ENCODE measurements at regions not wholly inside any gene's neighbourhood (a gene's known extent, or its start where the extent isn't known, plus 50 kb on each side); places are given as distances from the start of the nearest gene placed in this dataset.

DNA sequence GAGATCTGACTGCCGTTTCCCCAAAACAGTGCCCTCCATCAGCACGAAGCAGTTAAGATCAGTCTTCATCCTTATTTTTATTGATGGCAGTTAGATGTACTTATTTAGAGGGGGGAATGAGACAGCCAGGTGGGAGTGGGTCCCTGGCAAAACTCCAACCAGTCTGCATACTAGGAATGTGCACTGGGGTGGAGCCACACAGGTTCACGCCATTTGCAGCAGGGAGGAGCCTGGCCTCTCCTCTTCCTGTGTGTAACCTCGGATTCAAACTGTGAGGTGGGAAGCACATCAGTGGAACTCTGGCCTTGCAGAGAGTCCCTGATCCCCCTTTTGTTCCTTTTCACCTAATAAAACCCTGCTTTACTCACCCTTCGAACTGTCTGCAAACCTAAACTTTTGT lies 987.7 kb upstream of the GRIA3 start:
- no peak for TF ChIP-seq EZH2 (IDR thresholded peaks at IDR 0.05; ENCODE audit: low read length)
- TF ChIP-seq, protein P1, sequence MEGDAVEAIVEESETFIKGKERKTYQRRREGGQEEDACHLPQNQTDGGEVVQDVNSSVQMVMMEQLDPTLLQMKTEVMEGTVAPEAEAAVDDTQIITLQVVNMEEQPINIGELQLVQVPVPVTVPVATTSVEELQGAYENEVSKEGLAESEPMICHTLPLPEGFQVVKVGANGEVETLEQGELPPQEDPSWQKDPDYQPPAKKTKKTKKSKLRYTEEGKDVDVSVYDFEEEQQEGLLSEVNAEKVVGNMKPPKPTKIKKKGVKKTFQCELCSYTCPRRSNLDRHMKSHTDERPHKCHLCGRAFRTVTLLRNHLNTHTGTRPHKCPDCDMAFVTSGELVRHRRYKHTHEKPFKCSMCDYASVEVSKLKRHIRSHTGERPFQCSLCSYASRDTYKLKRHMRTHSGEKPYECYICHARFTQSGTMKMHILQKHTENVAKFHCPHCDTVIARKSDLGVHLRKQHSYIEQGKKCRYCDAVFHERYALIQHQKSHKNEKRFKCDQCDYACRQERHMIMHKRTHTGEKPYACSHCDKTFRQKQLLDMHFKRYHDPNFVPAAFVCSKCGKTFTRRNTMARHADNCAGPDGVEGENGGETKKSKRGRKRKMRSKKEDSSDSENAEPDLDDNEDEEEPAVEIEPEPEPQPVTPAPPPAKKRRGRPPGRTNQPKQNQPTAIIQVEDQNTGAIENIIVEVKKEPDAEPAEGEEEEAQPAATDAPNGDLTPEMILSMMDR (optimal IDR thresholded peaks at IDR 0.05 in 1 of 3, IDR thresholded peaks at IDR 0.05 in 1 of 3, conservative IDR thresholded peaks at IDR 0.05 in 1 of 3; ENCODE audit: extremely low read depth in 1 of 3, insufficient read depth in 2 of 3, low read length in 3 of 3): no peak

Data from keratinocyte (primary cell).